AG04450 (cell line): ENCODE measurements at regions not wholly inside any gene's neighbourhood (a gene's known extent, or its start where the extent isn't known, plus 50 kb on each side); places are given as distances from the start of the nearest gene placed in this dataset.

Experiments used
- CTCF ChIA-PET: fragments of 300-600, 350-600 bp; formaldehyde crosslinking; extraction: SDS; loops from one replicate; lab custom pipeline; 2022; ENCODE audit warnings: antibody characterized with exemption, inconsistent platforms; lab: Charles Lee
- POLR2A ChIA-PET: fragments of 350-600 bp; formaldehyde crosslinking; extraction: SDS; loops from one replicate; lab custom pipeline; 2021; ENCODE audit warnings: antibody characterized with exemption, inconsistent platforms; lab: Yijun Ruan, JAX
- DNase-seq: peaks from one replicate; pipeline ENCODE4 v3.0.0-alpha.2; 2011; ENCODE audit warnings: low read depth, low spot score
- H3K27ac ChIP-seq: one replicate; pipeline ENCODE4 v1.5.1; 2012; ENCODE audit warnings: low read depth, low read length, control low read depth
- H3K27me3 ChIP-seq: one replicate; pipeline ENCODE4 v1.6.0; 2012; ENCODE audit warnings: low read length; ENCODE audit not compliant: control insufficient read depth, insufficient read depth
- H3K4me3 ChIP-seq: 2 replicates; pipeline ENCODE4 v1.5.1; 2011; ENCODE audit warnings: mild to moderate bottlenecking, low read depth, low read length, control low read depth
- H3K9me3 ChIP-seq: 2 replicates; pipeline ENCODE4 v1.5.1; 2012; ENCODE audit warnings: low read length; ENCODE audit not compliant: control insufficient read depth, insufficient read depth
- TF ChIP-seq, protein P1 (sequence below): IDR thresholded peaks from 2 replicates; pipeline ENCODE4 v1.5.1; 2011; ENCODE audit warnings: low read depth, low read length, control low read depth, inconsistent platforms

DNA sequence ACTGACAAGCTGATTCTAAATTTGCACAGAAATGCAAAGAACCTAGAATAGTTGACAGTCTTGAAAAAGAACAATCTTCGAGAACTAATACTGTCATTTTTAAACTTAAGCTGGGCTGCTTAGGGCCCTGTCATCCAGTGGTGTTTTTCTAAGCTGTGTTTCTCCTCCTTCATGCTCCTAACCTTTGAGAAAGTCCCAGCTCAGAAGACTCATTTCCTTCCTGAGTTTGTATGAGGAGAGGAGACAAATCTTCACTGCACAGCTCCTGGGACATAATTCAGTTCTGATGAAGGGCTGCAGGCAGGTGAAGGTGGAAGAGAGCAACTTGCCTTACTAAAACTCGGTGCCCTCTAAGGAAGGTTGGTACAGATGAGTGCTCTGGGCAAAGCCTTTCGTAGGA is 109.5 kb upstream of the ANKRD55 start:
- CTCF ChIA-PET: no interaction called here
- no peak for DNase-seq
- Histone ChIP-seq H3K4me3 (no peak overlapping the region), H3K9me3 (no peaks in the 10 kb centered on the region), H3K27ac (no peak overlapping the region), H3K27me3 (no peaks in the 10 kb centered on the region)
- POLR2A ChIA-PET: no interaction called here
- TF ChIP-seq, protein P1, sequence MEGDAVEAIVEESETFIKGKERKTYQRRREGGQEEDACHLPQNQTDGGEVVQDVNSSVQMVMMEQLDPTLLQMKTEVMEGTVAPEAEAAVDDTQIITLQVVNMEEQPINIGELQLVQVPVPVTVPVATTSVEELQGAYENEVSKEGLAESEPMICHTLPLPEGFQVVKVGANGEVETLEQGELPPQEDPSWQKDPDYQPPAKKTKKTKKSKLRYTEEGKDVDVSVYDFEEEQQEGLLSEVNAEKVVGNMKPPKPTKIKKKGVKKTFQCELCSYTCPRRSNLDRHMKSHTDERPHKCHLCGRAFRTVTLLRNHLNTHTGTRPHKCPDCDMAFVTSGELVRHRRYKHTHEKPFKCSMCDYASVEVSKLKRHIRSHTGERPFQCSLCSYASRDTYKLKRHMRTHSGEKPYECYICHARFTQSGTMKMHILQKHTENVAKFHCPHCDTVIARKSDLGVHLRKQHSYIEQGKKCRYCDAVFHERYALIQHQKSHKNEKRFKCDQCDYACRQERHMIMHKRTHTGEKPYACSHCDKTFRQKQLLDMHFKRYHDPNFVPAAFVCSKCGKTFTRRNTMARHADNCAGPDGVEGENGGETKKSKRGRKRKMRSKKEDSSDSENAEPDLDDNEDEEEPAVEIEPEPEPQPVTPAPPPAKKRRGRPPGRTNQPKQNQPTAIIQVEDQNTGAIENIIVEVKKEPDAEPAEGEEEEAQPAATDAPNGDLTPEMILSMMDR: no peak

DNA sequence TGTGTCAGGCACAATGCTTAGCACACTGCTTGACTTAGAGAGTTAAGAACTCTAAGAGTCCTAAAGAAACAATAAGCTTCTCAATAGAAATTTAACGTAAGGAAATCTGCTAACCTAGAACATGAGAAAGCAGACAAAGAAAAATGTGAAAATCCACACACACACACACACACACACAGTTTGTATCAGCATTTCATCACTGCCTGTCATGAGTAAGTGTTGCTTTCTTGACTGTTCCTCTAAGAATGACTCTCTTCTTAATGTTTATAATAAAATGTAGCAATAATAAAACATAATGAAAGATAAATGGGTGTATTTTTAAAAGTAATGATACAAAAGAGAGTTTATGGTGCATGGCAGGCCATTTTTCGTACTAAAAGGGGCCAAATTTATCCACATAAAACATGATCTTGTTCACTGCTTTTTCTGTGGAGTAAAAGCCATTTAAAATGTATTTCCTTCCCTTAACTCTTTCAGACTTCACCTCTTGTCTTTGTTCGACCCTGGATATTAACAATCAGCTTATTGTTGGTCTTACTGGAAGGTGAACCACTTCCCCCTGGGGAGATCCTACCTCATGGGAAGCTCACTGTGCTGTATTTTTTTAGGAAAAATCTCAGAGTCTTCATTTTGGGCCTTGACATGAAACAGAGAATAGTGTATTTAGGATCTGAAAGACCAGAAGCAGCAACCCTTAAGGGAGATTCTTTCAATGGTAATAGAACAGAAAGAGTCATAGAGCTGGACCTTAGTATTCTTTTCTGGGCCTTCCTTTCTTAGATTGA is 107.3 kb upstream of the ANKRD55 start:
- CTCF ChIA-PET: interaction anchor here (0.7 kb wide), 1 partner anchor 10 kb away, joined by 3 read pairs; no protein-coding TSS in a partner anchor
- no peak overlapping the region for H3K27ac ChIP-seq
- TF ChIP-seq, protein P1: no peak

DNA sequence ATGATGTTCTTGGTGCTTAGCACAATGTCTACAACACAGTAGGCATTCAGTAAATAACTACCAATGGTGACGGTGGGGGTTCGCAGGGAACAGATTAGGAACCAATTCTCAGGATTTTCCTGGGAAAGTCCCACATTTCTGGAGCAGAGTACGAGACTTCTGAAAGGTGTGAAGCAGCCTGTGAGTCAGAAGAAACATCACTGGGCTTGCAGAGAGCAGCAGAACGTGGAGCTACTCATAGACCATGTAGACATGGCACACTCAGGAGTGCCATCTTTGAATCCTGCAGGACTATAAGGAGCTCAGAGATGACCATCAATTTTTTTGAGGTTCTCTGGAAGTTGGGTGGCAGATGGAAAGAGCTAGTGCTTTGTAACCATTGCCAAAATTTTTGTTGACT is 106.6 kb upstream of the ANKRD55 start:
- ChIA-PET POLR2A (no interaction called here), CTCF (interaction anchor here (0.7 kb wide), 1 partner anchor 10 kb away, joined by 3 read pairs; no protein-coding TSS in a partner anchor)
- DNase-seq: no peak

More for the DNA sequence above, 107.3 kb upstream of the ANKRD55 start:
- Histone ChIP-seq H3K27me3 (no peaks in the 10 kb centered on the region), H3K9me3 (peaks cover 4% of the 10 kb centered on the region; the same call in 1 of the 2 replicates), H3K4me3 (no peak overlapping the region)
- DNase-seq: no peak
- POLR2A ChIA-PET: no interaction called here

GRCh38 chr5:56337715-56338319 is 104.7 kb upstream of the ANKRD55 start:
- no peak overlapping the region for H3K27ac ChIP-seq
- CTCF ChIA-PET: interaction anchor here (1.2 kb wide), 1 partner anchor 10 kb away, joined by 3 read pairs; no protein-coding TSS in a partner anchor

More for the DNA sequence above, 106.6 kb upstream of the ANKRD55 start:
- no peak overlapping the region for H3K4me3 ChIP-seq
- TF ChIP-seq, protein P1: no peak
- H3K9me3 ChIP-seq: peaks cover 11% of the 10 kb centered on the region
- H3K27ac ChIP-seq: no peak overlapping the region
- no peaks in the 10 kb centered on the region for H3K27me3 ChIP-seq

More at GRCh38 chr5:56337715-56338319, 104.7 kb upstream of the ANKRD55 start:
- no peak for DNase-seq
- POLR2A ChIA-PET: no interaction called here
- peaks cover 11% of the 10 kb centered on the region for H3K9me3 ChIP-seq
- H3K4me3 ChIP-seq: no peak overlapping the region
- H3K27me3 ChIP-seq: no peaks in the 10 kb centered on the region
- TF ChIP-seq, protein P1: no peak
